Keratinocyte (primary cell): ENCODE measurements at regions not wholly inside any gene's neighbourhood (a gene's known extent, or its start where the extent isn't known, plus 50 kb on each side); places are given as distances from the start of the nearest gene placed in this dataset.

Experiments
- DNase-seq: peaks from one replicate; pipeline ENCODE4 v3.0.0-alpha.2; 2011; ENCODE audit warnings: low read depth, missing footprints, low spot score
- FAIRE-seq: peaks from 2 replicates; lab custom pipeline; 2011; peaks lifted over from hg19 to GRCh38; lab: Jason Lieb, UNC
- H2AFZ ChIP-seq: 2 replicates; pipeline ENCODE4 v1.6.0; 2012; ENCODE audit warnings: low read length, control low read depth, inconsistent platforms; ENCODE audit not compliant: control insufficient read depth
- H3K27ac ChIP-seq: 2 replicates; pipeline ENCODE4 v1.5.1; 2011; ENCODE audit warnings: low read length; ENCODE audit not compliant: control insufficient read depth, insufficient read depth
- H3K27me3 ChIP-seq: 3 replicates; pipeline ENCODE4 v1.6.0; 2011; ENCODE audit warnings: low read length; ENCODE audit not compliant: control insufficient read depth, insufficient read depth; ENCODE audit errors: extremely low read depth
- H3K36me3 ChIP-seq, 2 experiments: 2 replicates in 1 of 2; 3 replicates in 1 of 2; pipeline ENCODE4 v1.5.1; 2011; ENCODE audit warnings: low read length in 2 of 2, mild to moderate bottlenecking in 1 of 2; ENCODE audit not compliant: control insufficient read depth in 2 of 2, insufficient read depth in 2 of 2; ENCODE audit errors: extremely low read depth in 1 of 2
- H3K4me1 ChIP-seq: 3 replicates; pipeline ENCODE4 v1.5.1; 2011; ENCODE audit warnings: low read length; ENCODE audit not compliant: control insufficient read depth, insufficient read depth; ENCODE audit errors: extremely low read depth
- H3K4me2 ChIP-seq: 3 replicates; pipeline ENCODE4 v1.6.0; 2011; ENCODE audit warnings: low read depth, low read length; ENCODE audit not compliant: control insufficient read depth, insufficient read depth; ENCODE audit errors: extremely low read depth
- H3K4me3 ChIP-seq, 3 experiments: fragments of 200-600 bp in 1 of 3; sonication (generic) in 1 of 3; 2 replicates in 2 of 3; 3 replicates in 1 of 3; pipeline ENCODE4 v1.5.1; 2011 to 2016; ENCODE audit warnings: low read length in 3 of 3, mild to moderate bottlenecking in 3 of 3, control low read depth in 2 of 3, inconsistent platforms in 1 of 3, low read depth in 1 of 3, mixed read lengths in 1 of 3, mixed run types in 1 of 3, moderate library complexity in 1 of 3; ENCODE audit not compliant: control insufficient read depth in 2 of 3, insufficient read depth in 2 of 3; ENCODE audit errors: extremely low read depth in 1 of 3
- H3K79me2 ChIP-seq: 2 replicates; pipeline ENCODE4 v1.6.0; 2012; ENCODE audit warnings: low read length; ENCODE audit not compliant: control insufficient read depth, insufficient read depth
- H3K9ac ChIP-seq: 3 replicates; pipeline ENCODE4 v1.6.0; 2011; ENCODE audit warnings: low read length; ENCODE audit not compliant: control insufficient read depth, insufficient read depth; ENCODE audit errors: extremely low read depth
- H3K9me1 ChIP-seq: 3 replicates; pipeline ENCODE4 v1.6.0; 2011; ENCODE audit warnings: low read length; ENCODE audit not compliant: control insufficient read depth, insufficient read depth; ENCODE audit errors: extremely low read depth
- H3K9me3 ChIP-seq: 2 replicates; pipeline ENCODE4 v1.5.1; 2012; ENCODE audit warnings: low read depth, low read length; ENCODE audit not compliant: control insufficient read depth
- H4K20me1 ChIP-seq: 3 replicates; pipeline ENCODE4 v1.6.0; 2011; ENCODE audit warnings: low read length; ENCODE audit not compliant: control insufficient read depth, insufficient read depth; ENCODE audit errors: extremely low read depth
- EZH2 ChIP-seq: IDR thresholded peaks from one replicate; pipeline ENCODE4 v1.6.1; 2012; ENCODE audit warnings: inconsistent platforms, mild to moderate bottlenecking, low read length, moderate library complexity
- dilution Hi-C: fragments of 300-500 bp; cut with MboI; formaldehyde crosslinking; loops from one replicate; pipeline ENCODE4 v1.7.0; 2020; ENCODE audit warnings: low sequenced_read_pairs; ENCODE audit not compliant: extremely low pct_ligation_motif_present
- TF ChIP-seq, protein P1 (sequence below), 3 experiments: IDR thresholded peaks in 1 of 3; conservative IDR thresholded peaks in 1 of 3; optimal IDR thresholded peaks in 1 of 3; 2 replicates in 2 of 3; 3 replicates in 1 of 3; pipeline versions ENCODE3 to v1.5.1; 2011; ENCODE audit warnings: low read length in 3 of 3, mild to moderate bottlenecking in 3 of 3, moderate library complexity in 2 of 3, control low read depth in 1 of 3, inconsistent platforms in 1 of 3; ENCODE audit not compliant: insufficient read depth in 2 of 3; ENCODE audit errors: extremely low read depth in 1 of 3

DNA sequence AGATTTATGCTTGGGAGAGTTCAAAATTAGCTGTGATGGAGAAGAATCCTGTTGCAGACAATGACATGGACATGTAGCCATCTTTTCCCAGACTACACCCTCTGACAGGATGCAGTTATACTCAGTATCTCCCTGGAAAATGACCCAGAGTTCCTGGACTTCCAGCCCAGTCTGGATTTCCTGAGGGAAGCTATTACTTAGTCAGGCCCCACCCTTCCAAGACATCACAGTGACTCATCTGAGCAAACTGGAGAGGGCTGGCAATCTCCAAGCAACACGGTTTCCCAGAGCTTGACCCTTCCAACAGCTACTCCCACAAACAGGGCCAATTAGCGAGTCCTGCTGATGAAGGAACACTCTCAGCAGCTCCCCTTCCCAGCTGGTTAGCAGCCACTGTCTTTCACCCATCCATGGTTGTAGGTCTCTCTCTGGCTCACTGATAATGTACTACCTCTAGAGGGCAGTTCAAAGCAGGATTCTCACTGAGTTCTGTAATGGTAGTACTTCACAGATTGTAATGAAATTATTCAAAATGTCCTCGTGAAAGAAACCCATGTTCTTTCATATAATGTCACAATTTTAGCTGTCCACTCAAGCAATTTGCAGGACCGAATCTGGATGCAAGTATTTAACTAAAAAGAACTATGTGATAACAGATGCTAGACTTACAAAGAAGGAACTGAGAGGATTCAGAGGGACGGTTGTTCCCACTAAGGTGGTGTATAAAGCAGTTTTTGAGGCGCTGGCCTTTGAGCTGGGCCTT, 110.2 kb downstream of the MDH1 start:
- H3K27ac ChIP-seq, result peak overlapping the region; percentile 87
- peak overlapping the region in 1 of 3 experiments; percentile 25 for H3K4me3 ChIP-seq
- peaks cover 24% of the 10 kb centered on the region for H3K4me1 ChIP-seq
- no peak for TF ChIP-seq EZH2
- TF ChIP-seq, protein P1, sequence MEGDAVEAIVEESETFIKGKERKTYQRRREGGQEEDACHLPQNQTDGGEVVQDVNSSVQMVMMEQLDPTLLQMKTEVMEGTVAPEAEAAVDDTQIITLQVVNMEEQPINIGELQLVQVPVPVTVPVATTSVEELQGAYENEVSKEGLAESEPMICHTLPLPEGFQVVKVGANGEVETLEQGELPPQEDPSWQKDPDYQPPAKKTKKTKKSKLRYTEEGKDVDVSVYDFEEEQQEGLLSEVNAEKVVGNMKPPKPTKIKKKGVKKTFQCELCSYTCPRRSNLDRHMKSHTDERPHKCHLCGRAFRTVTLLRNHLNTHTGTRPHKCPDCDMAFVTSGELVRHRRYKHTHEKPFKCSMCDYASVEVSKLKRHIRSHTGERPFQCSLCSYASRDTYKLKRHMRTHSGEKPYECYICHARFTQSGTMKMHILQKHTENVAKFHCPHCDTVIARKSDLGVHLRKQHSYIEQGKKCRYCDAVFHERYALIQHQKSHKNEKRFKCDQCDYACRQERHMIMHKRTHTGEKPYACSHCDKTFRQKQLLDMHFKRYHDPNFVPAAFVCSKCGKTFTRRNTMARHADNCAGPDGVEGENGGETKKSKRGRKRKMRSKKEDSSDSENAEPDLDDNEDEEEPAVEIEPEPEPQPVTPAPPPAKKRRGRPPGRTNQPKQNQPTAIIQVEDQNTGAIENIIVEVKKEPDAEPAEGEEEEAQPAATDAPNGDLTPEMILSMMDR (optimal IDR thresholded peaks at IDR 0.05 in 1 of 3, IDR thresholded peaks at IDR 0.05 in 1 of 3, conservative IDR thresholded peaks at IDR 0.05 in 1 of 3; ENCODE audit: extremely low read depth in 1 of 3, insufficient read depth in 2 of 3, low read length in 3 of 3), result peak; percentile 61 to 73 (median 71)
- DNase-seq (peak; percentile 56), FAIRE-seq (peak; percentile 98)
- no peaks in the 10 kb centered on the region for H3K36me3 ChIP-seq
- no peaks in the 10 kb centered on the region for H3K9me3 ChIP-seq
- no peaks in the 10 kb centered on the region for H3K9me1 ChIP-seq
- no peaks in the 10 kb centered on the region for H3K27me3 ChIP-seq
- no peaks in the 10 kb centered on the region for H4K20me1 ChIP-seq
- H3K79me2 ChIP-seq, result no peaks in the 10 kb centered on the region
- H3K9ac ChIP-seq, result peak overlapping the region; percentile 54
- H3K4me2 ChIP-seq, result peak overlapping the region; percentile 72
- peak overlapping the region; percentile 96 for H2AFZ ChIP-seq
- dilution Hi-C loops, result no loop called here

- Histone ChIP-seq H3K4me2 (no peak overlapping the region), H3K9me3 (no peaks in the 10 kb centered on the region), H3K36me3 (no peaks in the 10 kb centered on the region), H3K79me2 (no peaks in the 10 kb centered on the region), H4K20me1 (no peaks in the 10 kb centered on the region), H3K9ac (no peak overlapping the region), H3K4me3 (no peak overlapping the region), H3K27me3 (no peaks in the 10 kb centered on the region), H2AFZ (peak overlapping the region; percentile 96), H3K4me1 (peaks cover 24% of the 10 kb centered on the region), H3K9me1 (no peaks in the 10 kb centered on the region), H3K27ac (peak overlapping the region; percentile 87)
- DNase-seq (no peak), FAIRE-seq (peak; percentile 20)
- dilution Hi-C loops, result no loop called here
- TF ChIP-seq, protein P1 (optimal IDR thresholded peaks at IDR 0.05 in 1 of 3, IDR thresholded peaks at IDR 0.05 in 1 of 3, conservative IDR thresholded peaks at IDR 0.05 in 1 of 3; ENCODE audit: extremely low read depth in 1 of 3, insufficient read depth in 2 of 3, low read length in 3 of 3), result no peak
- TF ChIP-seq EZH2, result no peak
Measured at GRCh38 chr2:63699549-63699839, 110.7 kb downstream of the MDH1 start.
